ENCODE measurements at regions not wholly inside any gene's neighbourhood (a gene's known extent, or its start where the extent isn't known, plus 50 kb on each side); places are given as distances from the start of the nearest gene placed in this dataset.

- no CpG with 5 or more reads among the region's 9 CpGs for WGBS, 2 donors (ENCODE audit: extremely low coverage in 2 of 2, insufficient read length in 2 of 2, insufficient replicate concordance in 1 of 2)
These were observed 64.3 kb upstream of the UNC93A start for GRCh38 chr6:167226791-167227190.

DNA sequence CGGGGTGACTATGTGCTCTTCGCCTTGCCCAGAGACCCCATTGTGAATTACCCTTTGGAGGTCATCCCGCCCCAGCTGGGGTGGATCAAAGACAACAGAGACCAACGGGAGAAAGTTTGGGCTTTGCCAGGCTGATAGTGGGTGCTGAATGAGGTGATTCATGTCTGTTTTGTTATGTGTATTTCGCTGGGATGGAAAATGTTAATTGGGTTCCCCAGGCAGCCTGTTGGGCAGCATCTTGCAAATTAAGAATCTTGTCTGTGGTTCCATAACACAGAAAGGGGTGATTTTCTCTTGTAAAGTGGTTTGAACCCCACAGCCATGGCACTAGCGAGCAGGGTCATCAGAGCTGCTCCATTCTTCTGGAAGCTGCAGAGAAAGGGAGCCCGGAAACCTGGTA lies 63.1 kb upstream of the UNC93A start:
- H2BK15ac ChIP-seq (ENCODE audit: low read length), result no peak overlapping the region
- no peak overlapping the region for H3K18ac ChIP-seq (ENCODE audit: low read length)
- H3K4me1 ChIP-seq (ENCODE audit: control insufficient read depth in 2 of 2, insufficient read depth in 1 of 2, low read depth in 1 of 2, low read length in 2 of 2), result peaks cover 10 to 18% of the 10 kb centered on the region in 2 donors
- no peak overlapping the region for H4K91ac ChIP-seq (ENCODE audit: low read depth, low read length, poor library complexity)
- no peak overlapping the region for H2AK5ac ChIP-seq (ENCODE audit: low read depth, low read length)
- H2BK12ac ChIP-seq (ENCODE audit: low read length), result no peak overlapping the region
- no peak overlapping the region for H2BK5ac ChIP-seq (ENCODE audit: low read length)
- no peak overlapping the region for H3K4ac ChIP-seq (ENCODE audit: low read length)
- no peak overlapping the region for H3K9ac ChIP-seq (ENCODE audit: low read depth, low read length, poor library complexity)
- H3K23ac ChIP-seq (ENCODE audit: low read depth, low read length, poor library complexity), result no peak overlapping the region
- no peaks in the 10 kb centered on the region for H3K27me3 ChIP-seq (ENCODE audit: control insufficient read depth in 3 of 3, insufficient read depth in 3 of 3, low read depth in 1 of 3, low read length in 3 of 3)
- H4K8ac ChIP-seq (ENCODE audit: low read depth, low read length), result no peak overlapping the region
- no peaks in the 10 kb centered on the region for H3K36me3 ChIP-seq (replicated peaks in 1 of 2; ENCODE audit: control insufficient read depth in 2 of 2, insufficient read depth in 2 of 2, low read length in 2 of 2)
- no peak overlapping the region for H2AFZ ChIP-seq (ENCODE audit: low read length)
- no peak overlapping the region for H2BK120ac ChIP-seq (ENCODE audit: low read depth, low read length)
- no peak overlapping the region for H3K4me2 ChIP-seq (ENCODE audit: insufficient read depth, low read length, poor library complexity, severe bottlenecking)
- no peaks in the 10 kb centered on the region for H3K79me1 ChIP-seq (ENCODE audit: low read depth, low read length)
- no peak overlapping the region for H3K4me3 ChIP-seq (ENCODE audit: low read length in 2 of 2)
- no CpG with 5 or more reads among the region's 7 CpGs for WGBS, 2 donors (ENCODE audit: extremely low coverage in 2 of 2, insufficient read length in 2 of 2, insufficient replicate concordance in 1 of 2)
- no peak overlapping the region for H3K14ac ChIP-seq (ENCODE audit: low read length)
- no peak overlapping the region for H3K27ac ChIP-seq (replicated peaks; ENCODE audit: low read length)
- H3K9me3 ChIP-seq (replicated peaks in 1 of 2; ENCODE audit: control insufficient read depth in 2 of 2, insufficient read depth in 1 of 2, low read depth in 1 of 2, low read length in 2 of 2), result no peaks in the 10 kb centered on the region
- no peak for DNase-seq (ENCODE audit: low spot score)

More at GRCh38 chr6:167226791-167227190, 64.3 kb upstream of the UNC93A start:
- Histone ChIP-seq H2BK120ac (ENCODE audit: low read depth, low read length) (no peak overlapping the region), H3K9me3 (replicated peaks in 1 of 2; ENCODE audit: control insufficient read depth in 2 of 2, insufficient read depth in 1 of 2, low read depth in 1 of 2, low read length in 2 of 2) (no peaks in the 10 kb centered on the region), H2AFZ (ENCODE audit: low read length) (no peak overlapping the region), H2BK15ac (ENCODE audit: low read length) (no peak overlapping the region), H2AK5ac (ENCODE audit: low read depth, low read length) (no peak overlapping the region), H3K79me1 (ENCODE audit: low read depth, low read length) (no peaks in the 10 kb centered on the region), H3K9ac (ENCODE audit: low read depth, low read length, poor library complexity) (no peak overlapping the region), H3K4me1 (ENCODE audit: control insufficient read depth in 2 of 2, insufficient read depth in 1 of 2, low read depth in 1 of 2, low read length in 2 of 2) (peaks cover 10 to 18% of the 10 kb centered on the region in 2 donors), H2BK5ac (ENCODE audit: low read length) (no peak overlapping the region), H3K4me2 (ENCODE audit: insufficient read depth, low read length, poor library complexity, severe bottlenecking) (no peak overlapping the region), H2BK12ac (ENCODE audit: low read length) (no peak overlapping the region), H4K8ac (ENCODE audit: low read depth, low read length) (no peak overlapping the region), H3K4ac (ENCODE audit: low read length) (no peak overlapping the region), H4K91ac (ENCODE audit: low read depth, low read length, poor library complexity) (no peak overlapping the region), H3K23ac (ENCODE audit: low read depth, low read length, poor library complexity) (no peak overlapping the region), H3K4me3 (ENCODE audit: low read length in 2 of 2) (no peak overlapping the region), H3K36me3 (replicated peaks in 1 of 2; ENCODE audit: control insufficient read depth in 2 of 2, insufficient read depth in 2 of 2, low read length in 2 of 2) (no peaks in the 10 kb centered on the region), H3K27ac (replicated peaks; ENCODE audit: low read length) (no peak overlapping the region), H3K18ac (ENCODE audit: low read length) (no peak overlapping the region), H3K14ac (ENCODE audit: low read length) (no peak overlapping the region), H3K27me3 (ENCODE audit: control insufficient read depth in 3 of 3, insufficient read depth in 3 of 3, low read depth in 1 of 3, low read length in 3 of 3) (no peaks in the 10 kb centered on the region)
- no peak for DNase-seq (ENCODE audit: low spot score)

GRCh38 chr6:167229586-167229985 lies 61.5 kb upstream of the UNC93A start:
- Histone ChIP-seq H3K23ac (ENCODE audit: low read depth, low read length, poor library complexity) (no peak overlapping the region), H2AK5ac (ENCODE audit: low read depth, low read length) (no peak overlapping the region), H3K4me1 (ENCODE audit: control insufficient read depth in 2 of 2, insufficient read depth in 1 of 2, low read depth in 1 of 2, low read length in 2 of 2) (peaks cover 5 to 11% of the 10 kb centered on the region in 2 donors), H4K91ac (ENCODE audit: low read depth, low read length, poor library complexity) (no peak overlapping the region), H3K14ac (ENCODE audit: low read length) (no peak overlapping the region), H3K79me1 (ENCODE audit: low read depth, low read length) (no peaks in the 10 kb centered on the region), H3K27ac (replicated peaks; ENCODE audit: low read length) (no peak overlapping the region), H3K4me2 (ENCODE audit: insufficient read depth, low read length, poor library complexity, severe bottlenecking) (no peak overlapping the region), H3K36me3 (replicated peaks in 1 of 2; ENCODE audit: control insufficient read depth in 2 of 2, insufficient read depth in 2 of 2, low read length in 2 of 2) (no peaks in the 10 kb centered on the region), H2AFZ (ENCODE audit: low read length) (no peak overlapping the region), H4K8ac (ENCODE audit: low read depth, low read length) (no peak overlapping the region), H3K4ac (ENCODE audit: low read length) (no peak overlapping the region), H3K9ac (ENCODE audit: low read depth, low read length, poor library complexity) (no peak overlapping the region), H2BK5ac (ENCODE audit: low read length) (no peak overlapping the region), H2BK15ac (ENCODE audit: low read length) (no peak overlapping the region), H2BK120ac (ENCODE audit: low read depth, low read length) (no peak overlapping the region), H3K27me3 (ENCODE audit: control insufficient read depth in 3 of 3, insufficient read depth in 3 of 3, low read depth in 1 of 3, low read length in 3 of 3) (no peaks in the 10 kb centered on the region), H2BK12ac (ENCODE audit: low read length) (no peak overlapping the region), H3K4me3 (ENCODE audit: low read length in 2 of 2) (no peak overlapping the region), H3K18ac (ENCODE audit: low read length) (no peak overlapping the region), H3K9me3 (replicated peaks in 1 of 2; ENCODE audit: control insufficient read depth in 2 of 2, insufficient read depth in 1 of 2, low read depth in 1 of 2, low read length in 2 of 2) (no peaks in the 10 kb centered on the region)
- no CpG with 5 or more reads among the region's 4 CpGs for WGBS, 2 donors (ENCODE audit: extremely low coverage in 2 of 2, insufficient read length in 2 of 2, insufficient replicate concordance in 1 of 2)
- DNase-seq (ENCODE audit: low spot score), result no peak

DNA sequence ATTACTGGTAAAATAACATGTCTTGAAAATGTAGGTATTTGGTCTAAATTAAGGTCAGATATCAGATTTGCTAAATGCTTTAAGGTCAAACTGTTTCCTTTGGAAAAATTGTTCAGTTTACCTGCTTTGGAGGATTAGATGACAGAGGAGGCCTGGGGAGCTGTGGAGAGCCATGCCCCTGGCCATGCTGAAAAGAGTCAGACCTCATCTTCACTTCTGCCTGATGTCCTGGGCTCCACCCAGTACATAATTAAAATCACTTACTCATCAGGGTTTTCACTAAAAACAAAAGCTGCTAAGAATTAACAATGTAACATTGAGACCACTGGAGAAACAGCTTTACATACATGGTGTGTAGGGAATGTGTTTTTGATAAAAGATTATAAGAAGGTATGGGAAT lies 60.8 kb upstream of the UNC93A start:
- no peak overlapping the region for H2AK5ac ChIP-seq (ENCODE audit: low read depth, low read length)
- no peaks in the 10 kb centered on the region for H3K27me3 ChIP-seq (ENCODE audit: control insufficient read depth in 3 of 3, insufficient read depth in 3 of 3, low read depth in 1 of 3, low read length in 3 of 3)
- no peak overlapping the region for H3K4me3 ChIP-seq (ENCODE audit: low read length in 2 of 2)
- H3K9ac ChIP-seq (ENCODE audit: low read depth, low read length, poor library complexity), result no peak overlapping the region
- H3K9me3 ChIP-seq (replicated peaks in 1 of 2; ENCODE audit: control insufficient read depth in 2 of 2, insufficient read depth in 1 of 2, low read depth in 1 of 2, low read length in 2 of 2), result no peaks in the 10 kb centered on the region
- H4K8ac ChIP-seq (ENCODE audit: low read depth, low read length), result no peak overlapping the region
- DNase-seq (ENCODE audit: low spot score), result no peak
- H2BK15ac ChIP-seq (ENCODE audit: low read length), result no peak overlapping the region
- no peak overlapping the region for H3K14ac ChIP-seq (ENCODE audit: low read length)
- H3K27ac ChIP-seq (replicated peaks; ENCODE audit: low read length), result no peak overlapping the region
- H2AFZ ChIP-seq (ENCODE audit: low read length), result no peak overlapping the region
- no peaks in the 10 kb centered on the region for H3K36me3 ChIP-seq (replicated peaks in 1 of 2; ENCODE audit: control insufficient read depth in 2 of 2, insufficient read depth in 2 of 2, low read length in 2 of 2)
- H2BK120ac ChIP-seq (ENCODE audit: low read depth, low read length), result no peak overlapping the region
- H2BK12ac ChIP-seq (ENCODE audit: low read length), result no peak overlapping the region
- H3K18ac ChIP-seq (ENCODE audit: low read length), result no peak overlapping the region
- peaks cover 7 to 9% of the 10 kb centered on the region in 2 donors for H3K4me1 ChIP-seq (ENCODE audit: control insufficient read depth in 2 of 2, insufficient read depth in 1 of 2, low read depth in 1 of 2, low read length in 2 of 2)
- H3K23ac ChIP-seq (ENCODE audit: low read depth, low read length, poor library complexity), result no peak overlapping the region
- no peak overlapping the region for H3K4ac ChIP-seq (ENCODE audit: low read length)
- H3K4me2 ChIP-seq (ENCODE audit: insufficient read depth, low read length, poor library complexity, severe bottlenecking), result no peak overlapping the region
- no peak overlapping the region for H2BK5ac ChIP-seq (ENCODE audit: low read length)
- H3K79me1 ChIP-seq (ENCODE audit: low read depth, low read length), result no peaks in the 10 kb centered on the region
- H4K91ac ChIP-seq (ENCODE audit: low read depth, low read length, poor library complexity), result no peak overlapping the region
